DND-41 (cell line): ENCODE measurements at regions not wholly inside any gene's neighbourhood (a gene's known extent, or its start where the extent isn't known, plus 50 kb on each side); places are given as distances from the start of the nearest gene placed in this dataset.

Source experiments
- ATAC-seq: fragments of 200-7000 bp; cut with Tn5 transposase; 3 replicates; pipeline ENCODE4 v1.9.1; 2021; ENCODE audit warnings: low read depth; ENCODE audit not compliant: insufficient read depth
- DNase-seq: peaks from one replicate; pipeline ENCODE4 v3.0.0-alpha.2; 2020
- H2AFZ ChIP-seq: 2 replicates; pipeline ENCODE4 v1.6.0; 2012; ENCODE audit warnings: low read depth, low read length
- H3K27ac ChIP-seq: 2 replicates; pipeline ENCODE4 v1.5.1; 2012; ENCODE audit warnings: low read length, inconsistent platforms
- H3K27me3 ChIP-seq: fragments of 200-600 bp; sonication (generic); 2 replicates; pipeline ENCODE4 v1.6.0; 2012; ENCODE audit warnings: low read length, mild to moderate bottlenecking, inconsistent platforms; ENCODE audit not compliant: insufficient read depth, poor library complexity
- H3K36me3 ChIP-seq: 2 replicates; pipeline ENCODE4 v1.5.1; 2012; ENCODE audit warnings: low read length, inconsistent platforms; ENCODE audit not compliant: insufficient read depth
- H3K4me1 ChIP-seq: 2 replicates; pipeline ENCODE4 v1.5.1; 2012; ENCODE audit warnings: mild to moderate bottlenecking, low read length; ENCODE audit not compliant: insufficient read depth
- H3K4me2 ChIP-seq: 2 replicates; pipeline ENCODE4 v1.6.0; 2012; ENCODE audit warnings: mild to moderate bottlenecking, moderate library complexity, low read length, inconsistent platforms; ENCODE audit not compliant: insufficient read depth
- H3K4me3 ChIP-seq, 2 experiments: fragments of 200-600 bp in 1 of 2; shearing (Covaris generic) in 1 of 2; 2 replicates each; pipeline ENCODE4 v1.5.1; 2012 to 2016; ENCODE audit warnings: inconsistent platforms in 2 of 2, low read length in 2 of 2, mild to moderate bottlenecking in 2 of 2, low read depth in 1 of 2, moderate library complexity in 1 of 2
- H3K79me2 ChIP-seq: 2 replicates; pipeline ENCODE4 v1.6.0; 2012; ENCODE audit warnings: low read length, inconsistent platforms; ENCODE audit not compliant: insufficient read depth
- H3K9ac ChIP-seq: 2 replicates; pipeline ENCODE4 v1.6.0; 2012; ENCODE audit warnings: low read depth, mild to moderate bottlenecking, inconsistent platforms, low read length, moderate library complexity
- H3K9me3 ChIP-seq: 2 replicates; pipeline ENCODE4 v1.5.1; 2012; ENCODE audit warnings: low read length, moderate library complexity, mild to moderate bottlenecking, inconsistent platforms; ENCODE audit not compliant: insufficient read depth, severe bottlenecking
- H4K20me1 ChIP-seq: 2 replicates; pipeline ENCODE4 v1.6.0; 2012; ENCODE audit warnings: low read length; ENCODE audit not compliant: insufficient read depth
- EZH2 ChIP-seq: IDR thresholded peaks from 3 replicates; pipeline ENCODE4 v1.6.1; 2012; ENCODE audit warnings: borderline replicate concordance, low read depth, mild to moderate bottlenecking, moderate library complexity, low read length, inconsistent platforms; ENCODE audit not compliant: severe bottlenecking
- TF ChIP-seq, protein P1 (sequence below): IDR thresholded peaks from 2 replicates; pipeline ENCODE4 v1.5.1; 2012; ENCODE audit warnings: borderline replicate concordance, low read length, moderate library complexity, mild to moderate bottlenecking; ENCODE audit not compliant: poor library complexity, severe bottlenecking; ENCODE audit errors: extremely low read depth

- Histone ChIP-seq H3K27me3 (no peaks in the 10 kb centered on the region), H3K9ac (no peak overlapping the region), H3K4me3 (no peak overlapping the region), H3K79me2 (no peaks in the 10 kb centered on the region), H3K27ac (no peak overlapping the region), H3K4me1 (no peaks in the 10 kb centered on the region), H3K36me3 (no peaks in the 10 kb centered on the region), H4K20me1 (no peaks in the 10 kb centered on the region), H3K9me3 (no peaks in the 10 kb centered on the region), H2AFZ (no peak overlapping the region), H3K4me2 (no peak overlapping the region)
- no peak for TF ChIP-seq EZH2
- TF ChIP-seq, protein P1, sequence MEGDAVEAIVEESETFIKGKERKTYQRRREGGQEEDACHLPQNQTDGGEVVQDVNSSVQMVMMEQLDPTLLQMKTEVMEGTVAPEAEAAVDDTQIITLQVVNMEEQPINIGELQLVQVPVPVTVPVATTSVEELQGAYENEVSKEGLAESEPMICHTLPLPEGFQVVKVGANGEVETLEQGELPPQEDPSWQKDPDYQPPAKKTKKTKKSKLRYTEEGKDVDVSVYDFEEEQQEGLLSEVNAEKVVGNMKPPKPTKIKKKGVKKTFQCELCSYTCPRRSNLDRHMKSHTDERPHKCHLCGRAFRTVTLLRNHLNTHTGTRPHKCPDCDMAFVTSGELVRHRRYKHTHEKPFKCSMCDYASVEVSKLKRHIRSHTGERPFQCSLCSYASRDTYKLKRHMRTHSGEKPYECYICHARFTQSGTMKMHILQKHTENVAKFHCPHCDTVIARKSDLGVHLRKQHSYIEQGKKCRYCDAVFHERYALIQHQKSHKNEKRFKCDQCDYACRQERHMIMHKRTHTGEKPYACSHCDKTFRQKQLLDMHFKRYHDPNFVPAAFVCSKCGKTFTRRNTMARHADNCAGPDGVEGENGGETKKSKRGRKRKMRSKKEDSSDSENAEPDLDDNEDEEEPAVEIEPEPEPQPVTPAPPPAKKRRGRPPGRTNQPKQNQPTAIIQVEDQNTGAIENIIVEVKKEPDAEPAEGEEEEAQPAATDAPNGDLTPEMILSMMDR: no peak
- DNase-seq (no peak), ATAC-seq (no peak)
Observed at GRCh38 chr22:48204296-48204695, 1441.8 kb downstream of the TBC1D22A start.

DNA sequence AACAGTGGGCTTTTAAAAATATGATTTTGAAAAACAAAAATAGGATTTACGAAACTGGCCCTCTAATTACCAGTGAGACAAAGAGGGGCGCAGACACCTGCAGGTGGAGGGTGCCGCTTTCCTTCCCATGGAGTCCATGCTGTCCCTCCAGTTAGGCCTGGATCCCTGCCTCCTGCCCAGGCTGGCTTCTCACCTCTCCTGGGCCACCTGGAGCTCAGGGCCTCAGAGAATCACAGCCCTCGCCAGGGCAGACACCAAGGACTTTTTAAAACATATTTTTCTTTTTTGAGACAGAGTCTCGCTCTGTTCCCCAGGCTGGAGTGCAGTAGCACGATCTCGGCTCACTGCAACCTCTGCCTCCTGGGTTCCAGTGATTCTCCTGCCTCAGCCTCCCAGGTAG, 1437.2 kb downstream of the TBC1D22A start:
- no peak for ATAC-seq
- H2AFZ ChIP-seq: no peak overlapping the region

DNA sequence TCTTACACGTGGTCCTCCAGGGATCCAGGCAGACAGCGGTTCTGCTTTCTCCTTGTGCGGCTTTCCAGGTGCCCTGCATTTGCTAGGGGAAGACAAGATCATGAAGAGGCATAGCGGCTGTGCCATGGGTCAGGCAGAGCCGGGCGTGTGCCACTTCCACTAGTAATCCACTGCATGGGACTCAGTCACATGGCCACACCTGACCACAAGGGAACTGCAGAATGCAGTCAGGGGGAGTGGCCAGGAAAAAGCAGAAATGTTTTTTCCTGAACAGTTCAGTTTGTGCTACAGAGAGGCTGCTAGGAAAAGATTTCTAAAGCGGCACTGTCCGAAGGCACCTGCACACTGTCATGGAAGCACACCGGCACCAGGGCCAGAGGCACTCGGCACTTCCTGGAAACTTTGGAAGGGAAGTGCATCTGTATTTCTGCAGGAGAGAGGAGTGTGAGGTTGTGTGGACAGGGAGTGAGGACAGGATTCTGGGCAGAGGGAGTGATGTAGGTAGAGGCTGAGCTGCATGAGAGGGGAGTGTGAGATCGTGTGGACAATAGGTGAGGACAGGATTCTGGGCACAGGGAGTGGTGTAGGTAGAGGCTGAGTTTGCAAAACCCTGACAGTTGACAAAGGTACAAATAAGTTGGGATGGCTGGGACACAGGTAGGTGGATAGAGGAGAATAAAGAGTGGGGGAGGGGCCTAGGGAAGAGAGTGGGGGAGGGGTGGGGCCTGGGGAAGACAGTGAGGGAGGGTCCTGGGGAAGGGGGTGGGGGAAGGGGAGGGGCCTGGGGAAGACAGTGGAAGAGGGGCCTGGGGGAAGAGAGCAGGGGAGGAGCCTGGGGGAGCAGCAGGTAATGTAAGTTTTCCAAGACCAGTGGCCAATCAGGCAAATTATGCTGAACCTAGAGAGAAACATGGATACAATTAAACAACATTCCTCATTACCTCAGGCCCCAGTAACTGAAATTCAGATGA, 1436.3 kb downstream of the TBC1D22A start:
- Histone ChIP-seq H2AFZ (no peak overlapping the region), H3K4me2 (no peak overlapping the region)

More for the DNA sequence above, 1437.2 kb downstream of the TBC1D22A start:
- H4K20me1 ChIP-seq: no peaks in the 10 kb centered on the region
- H3K4me2 ChIP-seq: no peak overlapping the region
- peaks cover 4% of the 10 kb centered on the region; the same call in 1 of the 2 replicates for H3K4me1 ChIP-seq
- H3K36me3 ChIP-seq: no peaks in the 10 kb centered on the region
- TF ChIP-seq, protein P1: no peak
- no peak for TF ChIP-seq EZH2
- no peak overlapping the region for H3K27ac ChIP-seq
- H3K9ac ChIP-seq: no peak overlapping the region
- H3K4me3 ChIP-seq: no peak overlapping the region
- H3K79me2 ChIP-seq: no peaks in the 10 kb centered on the region
- no peak for DNase-seq
- H3K27me3 ChIP-seq: no peaks in the 10 kb centered on the region
- H3K9me3 ChIP-seq: no peaks in the 10 kb centered on the region

More for the DNA sequence above, 1436.3 kb downstream of the TBC1D22A start:
- Histone ChIP-seq H3K9ac (no peak overlapping the region), H3K9me3 (no peaks in the 10 kb centered on the region), H3K27me3 (no peaks in the 10 kb centered on the region), H3K79me2 (no peaks in the 10 kb centered on the region), H4K20me1 (no peaks in the 10 kb centered on the region), H3K27ac (no peak overlapping the region; the same call in 1 of the 2 replicates), H3K4me1 (peaks cover 7% of the 10 kb centered on the region), H3K36me3 (no peaks in the 10 kb centered on the region), H3K4me3 (no peak overlapping the region)
- TF ChIP-seq, protein P1: no peak
- no peak for TF ChIP-seq EZH2
- no peak for ATAC-seq
- DNase-seq: no peak
